BLaER1 treated with 17β-estradiol and CSF1 and Interleukin-3, amounts not matched to agents 10 nM and 100 nM (cell line): ENCODE measurements at regions not wholly inside any gene's neighbourhood (a gene's known extent, or its start where the extent isn't known, plus 50 kb on each side); places are given as distances from the start of the nearest gene placed in this dataset.
"Not testable (repeated sequence)": the region's sequence is repeated elsewhere in the genome, so short reads cannot be mapped to it uniquely, and the experiment has no call there.

Experiments
- H3K27ac ChIP-seq, 11 experiments: shearing (Covaris generic); formaldehyde crosslinking; 2 replicates each; pipeline ENCODE4 v1.8.1; 2022
- H3K27me3 ChIP-seq, 11 experiments: shearing (Covaris generic); formaldehyde crosslinking; 2 replicates each; pipeline ENCODE4 v1.8.1; 2022
- H3K36me3 ChIP-seq, 11 experiments: shearing (Covaris generic); formaldehyde crosslinking; 2 replicates each; pipeline ENCODE4 v1.8.1; 2022
- H3K4me1 ChIP-seq, 10 experiments: shearing (Covaris generic); formaldehyde crosslinking; 2 replicates each; pipeline ENCODE4 v1.8.1; 2022
- H3K4me2 ChIP-seq, 11 experiments: shearing (Covaris generic); formaldehyde crosslinking; 2 replicates each; pipeline ENCODE4 v1.8.1; 2022
- H3K4me3 ChIP-seq, 10 experiments: shearing (Covaris generic); formaldehyde crosslinking; 2 replicates each; pipeline ENCODE4 v1.8.1; 2022
- H3K9ac ChIP-seq, 11 experiments: shearing (Covaris generic); formaldehyde crosslinking; 2 replicates each; pipeline ENCODE4 v1.8.1; 2022
- H3K9me3 ChIP-seq, 11 experiments: shearing (Covaris generic); formaldehyde crosslinking; replicated peaks in 1 of 11; 2 replicates each; pipeline ENCODE4 v1.8.1; 2022
- H4K20me1 ChIP-seq, 11 experiments: shearing (Covaris generic); formaldehyde crosslinking; 2 replicates each; pipeline ENCODE4 v1.8.1; 2022
- Cebpa-rat ChIP-seq, 11 experiments: shearing (Covaris generic); IDR thresholded peaks; 2 replicates each; pipeline ENCODE4 v1.8.1; 2022

DNA sequence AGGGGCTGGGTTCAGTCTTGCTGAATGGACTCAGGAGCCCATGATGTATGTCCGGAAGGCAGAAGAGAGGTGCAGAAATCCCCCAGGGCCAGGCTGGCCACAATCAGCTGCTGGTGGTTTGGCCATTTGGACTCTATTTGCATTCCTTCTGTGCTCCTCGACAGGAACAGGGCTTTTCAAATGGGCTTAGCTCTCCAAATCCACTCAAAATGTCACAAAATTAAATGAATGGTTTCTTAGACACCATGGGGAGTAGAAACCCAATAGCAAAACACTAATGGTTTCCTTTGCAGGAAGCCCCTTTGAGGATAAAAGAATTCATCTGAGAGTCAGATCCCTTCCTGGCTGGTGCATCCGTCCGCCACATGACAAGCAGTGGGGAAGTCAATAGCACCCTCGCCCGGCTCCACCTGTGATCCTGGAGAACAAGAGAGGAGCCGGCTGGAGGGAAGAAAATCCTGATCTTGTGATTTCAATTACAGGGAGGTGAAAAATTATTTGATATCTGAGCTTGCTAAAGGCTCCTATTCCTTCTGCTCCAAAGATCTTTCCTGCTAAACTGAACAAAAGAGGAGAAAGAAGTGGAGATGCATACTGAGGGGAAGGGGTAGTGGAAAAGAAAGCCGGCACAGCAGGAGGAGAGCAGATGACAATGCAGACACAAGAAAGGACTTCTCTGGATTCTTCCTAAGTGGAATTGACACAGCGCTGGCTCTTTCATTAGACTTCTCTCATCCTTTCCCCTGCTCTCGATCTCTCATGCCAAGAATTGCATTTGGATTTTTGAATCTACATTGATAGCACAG, 190.7 kb downstream of the C7orf25 start:
- Histone ChIP-seq H3K9ac (no peak overlapping the region), H3K27me3 (no peaks in the 10 kb centered on the region), H3K36me3 (no peaks in the 10 kb centered on the region), H3K4me3 (no peak overlapping the region), H3K9me3 (peaks cover 0 to 10% (median 4%) of the 10 kb centered on the region in 11 experiments; a peak in 4 of 22 replicates), H4K20me1 (no peaks in the 10 kb centered on the region), H3K4me1 (peaks cover 0 to 28% (median 16%) of the 10 kb centered on the region in 10 experiments; a peak in 13 of 20 replicates), H3K27ac (no peak overlapping the region), H3K4me2 (peak overlapping the region in 8 of 11 experiments; percentile 37 to 74 (median 54); a peak in 15 of 22 replicates)
- no peak for TF ChIP-seq Cebpa-rat (IDR thresholded peaks at IDR 0.05)

DNA sequence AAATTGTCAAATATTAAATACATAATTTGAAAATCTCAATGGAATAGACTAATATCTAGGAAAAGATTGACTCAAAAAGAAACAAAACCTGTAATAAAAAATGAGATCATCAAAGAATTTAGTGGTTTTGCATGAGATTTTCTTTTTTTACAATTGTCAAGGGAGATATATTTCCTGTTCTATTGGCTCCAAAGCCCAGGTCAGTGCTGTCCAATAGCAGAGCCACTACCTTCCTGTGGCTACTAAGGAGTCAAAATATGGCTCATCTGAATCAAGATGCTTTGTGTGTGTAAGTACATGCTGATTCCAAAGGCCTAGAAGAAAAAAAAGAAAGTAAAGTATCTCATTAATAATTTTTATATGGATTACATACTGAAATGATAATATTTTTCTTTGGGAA, 191.9 kb downstream of the C7orf25 start:
- no peaks in the 10 kb centered on the region for H4K20me1 ChIP-seq
- no peak overlapping the region for H3K4me3 ChIP-seq
- no peak overlapping the region for H3K9ac ChIP-seq
- H3K4me2 ChIP-seq: 0 out of 22 replicates have a peak overlapping the region, but pooled peaks of 1 of the 11 experiments have one; percentile 4
- H3K9me3 ChIP-seq: peaks cover 0 to 10% (median 4%) of the 10 kb centered on the region in 11 experiments; a peak in 5 of 22 replicates
- H3K27me3 ChIP-seq: no peaks in the 10 kb centered on the region
- H3K27ac ChIP-seq: no peak overlapping the region
- H3K36me3 ChIP-seq: no peaks in the 10 kb centered on the region
- peaks cover 0 to 28% (median 16%) of the 10 kb centered on the region in 10 experiments; a peak in 13 of 20 replicates for H3K4me1 ChIP-seq
- TF ChIP-seq Cebpa-rat (IDR thresholded peaks at IDR 0.05): no peak

- H3K27me3 ChIP-seq, H3K4me3 ChIP-seq, H3K27ac ChIP-seq, H4K20me1 ChIP-seq, H3K36me3 ChIP-seq, H3K4me2 ChIP-seq, H3K9ac ChIP-seq: not testable (repeated sequence)
- Histone ChIP-seq H3K4me1 (peaks cover 0 to 28% (median 16%) of the 10 kb centered on the region in 10 experiments; a peak in 13 of 20 replicates), H3K9me3 (peaks cover 0 to 18% (median 8%) of the 10 kb centered on the region in 11 experiments; a peak in 13 of 22 replicates)
Observed at GRCh38 chr7:42718466-42718865, 193.4 kb downstream of the C7orf25 start.

- Histone ChIP-seq H3K27me3 (no peaks in the 10 kb centered on the region), H4K20me1 (no peaks in the 10 kb centered on the region), H3K36me3 (no peaks in the 10 kb centered on the region), H3K4me1 (peaks cover 0 to 1% (median 0%) of the 10 kb centered on the region in 10 experiments; a peak in 1 of 20 replicates), H3K4me3 (no peak overlapping the region), H3K4me2 (no peak overlapping the region), H3K27ac (no peak overlapping the region), H3K9ac (no peak overlapping the region), H3K9me3 (peaks cover 0 to 25% (median 15%) of the 10 kb centered on the region in 11 experiments; a peak in 13 of 22 replicates)
- TF ChIP-seq Cebpa-rat (IDR thresholded peaks at IDR 0.05): no peak
Observed at GRCh38 chr7:42714356-42714755, 197.5 kb downstream of the C7orf25 start.

- peaks cover 0 to 21% (median 14%) of the 10 kb centered on the region in 11 experiments; a peak in 11 of 22 replicates for H3K9me3 ChIP-seq
- H3K9ac ChIP-seq: no peak overlapping the region
- H3K4me1 ChIP-seq: no peaks in the 10 kb centered on the region
- no peaks in the 10 kb centered on the region for H3K36me3 ChIP-seq
- no peak for TF ChIP-seq Cebpa-rat (IDR thresholded peaks at IDR 0.05)
- no peaks in the 10 kb centered on the region for H3K27me3 ChIP-seq
- H3K4me3 ChIP-seq: no peak overlapping the region
- no peak overlapping the region for H3K4me2 ChIP-seq
- no peaks in the 10 kb centered on the region for H4K20me1 ChIP-seq
- H3K27ac ChIP-seq: no peak overlapping the region
Observed at GRCh38 chr7:42709284-42709683, 202.6 kb downstream of the C7orf25 start.

GRCh38 chr7:42704710-42705109, 207.2 kb downstream of the C7orf25 start:
- H3K36me3 ChIP-seq: no peaks in the 10 kb centered on the region
- no peak overlapping the region for H3K9ac ChIP-seq
- H3K4me1 ChIP-seq: no peaks in the 10 kb centered on the region
- TF ChIP-seq Cebpa-rat (IDR thresholded peaks at IDR 0.05): no peak
- H3K4me2 ChIP-seq: no peak overlapping the region
- H3K27ac ChIP-seq: no peak overlapping the region
- H4K20me1 ChIP-seq: no peaks in the 10 kb centered on the region
- no peak overlapping the region for H3K4me3 ChIP-seq
- no peaks in the 10 kb centered on the region for H3K27me3 ChIP-seq
- H3K9me3 ChIP-seq: peaks cover 0 to 6% (median 4%) of the 10 kb centered on the region in 11 experiments; a peak in 6 of 22 replicates

DNA sequence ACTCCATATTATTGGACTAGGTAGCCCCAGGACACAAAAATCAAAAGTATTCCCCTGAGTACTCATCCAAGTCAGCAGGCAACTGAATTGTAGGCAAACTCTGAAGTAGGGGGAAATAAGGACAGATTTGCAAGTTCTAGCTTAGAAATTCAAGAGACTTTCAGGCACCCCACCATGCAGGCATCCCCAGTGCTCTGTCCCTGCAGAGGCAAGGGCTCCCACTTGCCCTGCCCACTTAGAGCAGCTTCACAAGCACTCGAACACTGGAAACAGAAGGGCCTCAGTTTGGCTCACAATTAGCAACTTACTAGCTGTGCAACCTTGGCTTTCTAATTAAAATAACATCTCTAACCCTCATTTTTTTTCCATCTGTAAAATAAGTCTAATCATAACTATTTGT, 209.2 kb downstream of the C7orf25 start:
- Histone ChIP-seq H3K4me1 (no peaks in the 10 kb centered on the region), H3K27ac (no peak overlapping the region), H3K4me3 (no peak overlapping the region), H3K9me3 (peaks cover 0 to 6% (median 4%) of the 10 kb centered on the region in 11 experiments; a peak in 6 of 22 replicates), H4K20me1 (no peaks in the 10 kb centered on the region), H3K9ac (no peak overlapping the region), H3K36me3 (no peaks in the 10 kb centered on the region), H3K27me3 (no peaks in the 10 kb centered on the region), H3K4me2 (no peak overlapping the region)
- TF ChIP-seq Cebpa-rat (IDR thresholded peaks at IDR 0.05): no peak

- Histone ChIP-seq H3K4me2 (no peak overlapping the region), H3K4me3 (no peak overlapping the region), H3K36me3 (no peaks in the 10 kb centered on the region), H3K9me3 (no peaks in the 10 kb centered on the region), H3K9ac (no peak overlapping the region), H3K4me1 (no peaks in the 10 kb centered on the region), H4K20me1 (no peaks in the 10 kb centered on the region), H3K27ac (no peak overlapping the region), H3K27me3 (no peaks in the 10 kb centered on the region)
- TF ChIP-seq Cebpa-rat (IDR thresholded peaks at IDR 0.05): no peak
Observed at GRCh38 chr7:42700406-42701327, 211.2 kb downstream of the C7orf25 start.
